22Rv1 (cell line): ENCODE measurements at regions not wholly inside any gene's neighbourhood (a gene's known extent, or its start where the extent isn't known, plus 50 kb on each side); places are given as distances from the start of the nearest gene placed in this dataset.

Experiments
- ZFX ChIP-seq: fragments of 450-650 bp; IDR thresholded peaks from 2 replicates; pipeline ENCODE4 v1.6.1; 2017; ENCODE audit warnings: antibody characterized with exemption, borderline replicate concordance
- TF ChIP-seq, protein P1 (sequence below): fragments of 450-650 bp; IDR thresholded peaks from 2 replicates; pipeline ENCODE4 v1.5.1; 2017; ENCODE audit warnings: mild to moderate bottlenecking

GRCh38 chr2:138428710-138429440, 72.7 kb upstream of the SPOPL start:
- TF ChIP-seq, protein P1, sequence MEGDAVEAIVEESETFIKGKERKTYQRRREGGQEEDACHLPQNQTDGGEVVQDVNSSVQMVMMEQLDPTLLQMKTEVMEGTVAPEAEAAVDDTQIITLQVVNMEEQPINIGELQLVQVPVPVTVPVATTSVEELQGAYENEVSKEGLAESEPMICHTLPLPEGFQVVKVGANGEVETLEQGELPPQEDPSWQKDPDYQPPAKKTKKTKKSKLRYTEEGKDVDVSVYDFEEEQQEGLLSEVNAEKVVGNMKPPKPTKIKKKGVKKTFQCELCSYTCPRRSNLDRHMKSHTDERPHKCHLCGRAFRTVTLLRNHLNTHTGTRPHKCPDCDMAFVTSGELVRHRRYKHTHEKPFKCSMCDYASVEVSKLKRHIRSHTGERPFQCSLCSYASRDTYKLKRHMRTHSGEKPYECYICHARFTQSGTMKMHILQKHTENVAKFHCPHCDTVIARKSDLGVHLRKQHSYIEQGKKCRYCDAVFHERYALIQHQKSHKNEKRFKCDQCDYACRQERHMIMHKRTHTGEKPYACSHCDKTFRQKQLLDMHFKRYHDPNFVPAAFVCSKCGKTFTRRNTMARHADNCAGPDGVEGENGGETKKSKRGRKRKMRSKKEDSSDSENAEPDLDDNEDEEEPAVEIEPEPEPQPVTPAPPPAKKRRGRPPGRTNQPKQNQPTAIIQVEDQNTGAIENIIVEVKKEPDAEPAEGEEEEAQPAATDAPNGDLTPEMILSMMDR, result no peak
- TF ChIP-seq ZFX, result no peak
